Natural killer cell (primary cell): ENCODE measurements at regions not wholly inside any gene's neighbourhood (a gene's known extent, or its start where the extent isn't known, plus 50 kb on each side); places are given as distances from the start of the nearest gene placed in this dataset.

Source experiments
- ATAC-seq, 3 donors: fragments of 150-1000 bp in 2 of 3; fragments of 200-7000 bp in 1 of 3; cut with Tn5 transposase; 1 replicate in 1 of 3; 2 replicates in 2 of 3; pipeline ENCODE4 v1.10.0; 2021; ENCODE audit warnings: mild to moderate bottlenecking in 2 of 3, moderate library complexity in 2 of 3
- DNase-seq, 2 donors: peaks; one replicate each; pipeline versions ENCODE4 v3.0.0 to v3.0.0-alpha.2; 2013 to 2021; ENCODE audit warnings: mixed read lengths in 1 of 2
- H3K27ac ChIP-seq: one replicate; pipeline ENCODE4 v1.5.1; 2013; ENCODE audit warnings: mild to moderate bottlenecking, low read length
- H3K27me3 ChIP-seq: one replicate; pipeline ENCODE4 v1.6.1; 2013; ENCODE audit warnings: low read length; ENCODE audit not compliant: control insufficient read depth, insufficient read depth
- H3K36me3 ChIP-seq: one replicate; pipeline ENCODE4 v1.6.1; 2013; ENCODE audit warnings: low read length; ENCODE audit not compliant: control insufficient read depth, insufficient read depth
- H3K4me1 ChIP-seq: one replicate; pipeline ENCODE4 v1.6.1; 2013; ENCODE audit warnings: low read length; ENCODE audit not compliant: control insufficient read depth, insufficient read depth
- H3K4me3 ChIP-seq: one replicate; pipeline ENCODE4 v1.5.1; 2013; ENCODE audit warnings: low read length
- H3K9me3 ChIP-seq: one replicate; pipeline ENCODE4 v1.6.1; 2013; ENCODE audit warnings: low read length; ENCODE audit not compliant: control insufficient read depth, insufficient read depth
- H3K27ac Mint-ChIP-seq, 2 donors: one replicate each; pipeline ENCODE4 v1.8.0; 2022; ENCODE audit warnings: mild to moderate bottlenecking in 2 of 2, mixed read lengths in 2 of 2, moderate library complexity in 1 of 2
- H3K27me3 Mint-ChIP-seq, 2 donors: one replicate each; pipeline ENCODE4 v1.8.0; 2022; ENCODE audit warnings: low read depth in 2 of 2, mixed read lengths in 2 of 2
- H3K36me3 Mint-ChIP-seq: one replicate; pipeline ENCODE4 v1.8.0; 2022; ENCODE audit warnings: mixed read lengths
- H3K4me1 Mint-ChIP-seq, 2 donors: one replicate each; pipeline ENCODE4 v1.8.0; 2022; ENCODE audit warnings: mixed read lengths in 2 of 2
- H3K4me3 Mint-ChIP-seq: one replicate; pipeline ENCODE4 v1.8.0; 2022; ENCODE audit warnings: mild to moderate bottlenecking, moderate library complexity, mixed read lengths
- H3K9me3 Mint-ChIP-seq, 2 donors: one replicate each; pipeline ENCODE4 v1.8.0; 2022; ENCODE audit warnings: mixed read lengths in 2 of 2
- whole genome bisulfite sequencing: methylation state at CpG from one replicate; pipeline ENCODE4 v1.1.7; 2013; ENCODE audit warnings: missing lambda C conversion rate; ENCODE audit not compliant: insufficient coverage; 5-methylcytosine and 5-hydroxymethylcytosine counted together
- intact Hi-C: fragments of 100-400 bp; cut with micrococcal nuclease; formaldehyde crosslinking; loops from one replicate; pipeline ENCODE4 v1.14.2; 2022
- TF ChIP-seq, protein P1 (sequence below): fragments of 200-600 bp; IDR thresholded peaks from one replicate; pipeline ENCODE4 v1.8.0; 2022; ENCODE audit warnings: antibody characterized with exemption

DNA sequence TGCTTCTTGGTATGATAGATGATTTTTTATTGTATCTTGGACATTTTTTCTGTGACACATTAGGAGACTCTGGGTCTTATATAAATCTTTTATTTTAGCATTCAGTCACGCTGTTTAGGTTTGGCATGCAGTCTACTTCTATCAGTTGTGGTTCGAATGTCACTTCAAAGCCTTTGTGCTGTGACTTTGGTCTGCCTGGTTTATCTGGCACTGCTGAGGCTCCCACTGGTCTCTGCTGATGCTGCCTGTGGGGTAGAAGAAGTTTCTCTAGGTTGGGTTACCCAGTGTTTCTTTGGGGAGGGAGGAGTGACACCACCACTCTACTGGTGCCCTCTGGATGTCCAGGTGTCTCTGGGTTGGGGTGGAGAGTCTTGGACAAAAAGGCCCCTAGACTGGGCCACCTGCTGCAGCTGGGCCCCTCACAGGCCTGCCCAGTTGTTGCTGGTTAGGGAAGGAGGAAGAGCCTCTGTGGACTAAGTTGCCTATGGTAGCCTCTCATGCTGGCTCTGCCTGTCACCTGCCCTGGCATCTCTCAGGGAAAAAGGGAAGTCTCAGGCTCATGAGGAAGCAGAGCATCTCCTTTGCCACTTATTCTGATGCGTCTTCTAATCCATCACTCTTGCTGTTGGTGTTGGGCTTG is 115.4 kb upstream of the HS6ST1 start:
- peaks cover 0 to 3% of the 10 kb centered on the region in 2 donors for H3K9me3 Mint-ChIP-seq
- no peaks in the 10 kb centered on the region for H3K9me3 ChIP-seq
- ATAC-seq (no peak), DNase-seq (no peak)
- H3K4me3 ChIP-seq = no peak overlapping the region
- no peak overlapping the region for H3K4me3 Mint-ChIP-seq
- peaks cover 25 to 44% of the 10 kb centered on the region in 2 donors for H3K27me3 Mint-ChIP-seq
- no peaks in the 10 kb centered on the region for H3K36me3 ChIP-seq
- no peak overlapping the region for H3K27ac Mint-ChIP-seq
- TF ChIP-seq, protein P1, sequence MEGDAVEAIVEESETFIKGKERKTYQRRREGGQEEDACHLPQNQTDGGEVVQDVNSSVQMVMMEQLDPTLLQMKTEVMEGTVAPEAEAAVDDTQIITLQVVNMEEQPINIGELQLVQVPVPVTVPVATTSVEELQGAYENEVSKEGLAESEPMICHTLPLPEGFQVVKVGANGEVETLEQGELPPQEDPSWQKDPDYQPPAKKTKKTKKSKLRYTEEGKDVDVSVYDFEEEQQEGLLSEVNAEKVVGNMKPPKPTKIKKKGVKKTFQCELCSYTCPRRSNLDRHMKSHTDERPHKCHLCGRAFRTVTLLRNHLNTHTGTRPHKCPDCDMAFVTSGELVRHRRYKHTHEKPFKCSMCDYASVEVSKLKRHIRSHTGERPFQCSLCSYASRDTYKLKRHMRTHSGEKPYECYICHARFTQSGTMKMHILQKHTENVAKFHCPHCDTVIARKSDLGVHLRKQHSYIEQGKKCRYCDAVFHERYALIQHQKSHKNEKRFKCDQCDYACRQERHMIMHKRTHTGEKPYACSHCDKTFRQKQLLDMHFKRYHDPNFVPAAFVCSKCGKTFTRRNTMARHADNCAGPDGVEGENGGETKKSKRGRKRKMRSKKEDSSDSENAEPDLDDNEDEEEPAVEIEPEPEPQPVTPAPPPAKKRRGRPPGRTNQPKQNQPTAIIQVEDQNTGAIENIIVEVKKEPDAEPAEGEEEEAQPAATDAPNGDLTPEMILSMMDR = no peak
- H3K36me3 Mint-ChIP-seq = peaks cover 7% of the 10 kb centered on the region
- no peaks in the 10 kb centered on the region for H3K27me3 ChIP-seq
- no peak overlapping the region for H3K27ac ChIP-seq
- no peaks in the 10 kb centered on the region for H3K4me1 ChIP-seq
- intact Hi-C loops = no loop called here
- 55% methylated on average over 3 of the region's 3 CpGs for WGBS
- H3K4me1 Mint-ChIP-seq = no peaks in the 10 kb centered on the region

DNA sequence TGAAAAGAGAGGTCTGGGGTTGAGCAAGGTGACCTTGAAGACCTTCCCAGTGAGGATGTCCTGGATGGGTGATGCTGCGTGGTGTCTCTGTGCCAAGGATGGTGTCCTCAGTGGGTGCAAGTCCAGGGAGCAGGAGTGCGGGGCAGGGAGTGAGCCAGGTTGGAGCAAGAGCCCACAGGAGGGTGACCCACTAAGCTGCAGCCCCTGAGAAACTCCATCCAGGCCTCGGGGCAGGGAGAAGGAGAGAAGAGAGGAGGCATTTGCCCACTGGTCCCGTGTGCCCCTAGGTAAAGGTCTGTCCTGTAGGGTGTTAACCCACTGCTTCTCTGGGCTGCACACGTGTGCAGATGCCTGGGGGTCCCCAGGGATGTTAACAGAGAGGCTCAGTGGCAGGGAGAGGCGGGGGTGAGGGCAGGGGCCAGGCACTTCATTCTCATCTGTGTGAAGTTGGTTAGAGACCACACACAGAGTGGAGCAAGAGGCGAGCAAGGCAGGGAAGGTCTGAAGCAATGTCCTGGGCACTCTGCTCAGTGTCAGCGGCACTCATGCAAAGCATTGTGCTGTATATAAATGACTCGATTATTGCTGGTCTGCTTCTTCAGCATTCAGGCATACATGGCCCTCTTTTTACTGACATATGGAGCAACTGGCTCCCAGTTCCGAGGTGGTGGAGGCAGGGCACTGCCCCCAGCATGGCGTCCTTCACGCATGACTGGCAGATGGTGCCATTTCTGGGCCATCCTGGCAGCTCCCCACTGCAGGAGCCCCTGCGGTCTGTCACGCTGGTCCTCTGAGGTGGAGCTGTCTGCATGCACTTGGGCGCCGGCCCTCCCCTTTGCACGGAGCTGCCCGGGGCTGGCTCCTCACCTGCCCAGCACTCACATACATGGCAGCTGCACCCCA is 117.2 kb upstream of the HS6ST1 start:
- Histone ChIP-seq H3K4me1 (no peaks in the 10 kb centered on the region), H3K36me3 (no peaks in the 10 kb centered on the region), H3K4me3 (no peak overlapping the region), H3K9me3 (no peaks in the 10 kb centered on the region), H3K27me3 (no peaks in the 10 kb centered on the region), H3K27ac (no peak overlapping the region)
- intact Hi-C loops = no loop called here
- H3K27ac Mint-ChIP-seq = no peak overlapping the region
- no peaks in the 10 kb centered on the region for H3K4me1 Mint-ChIP-seq
- H3K36me3 Mint-ChIP-seq = no peaks in the 10 kb centered on the region
- no peak for ATAC-seq
- H3K9me3 Mint-ChIP-seq = no peaks in the 10 kb centered on the region
- TF ChIP-seq, protein P1 = no peak
- peaks cover 17 to 26% of the 10 kb centered on the region in 2 donors for H3K27me3 Mint-ChIP-seq
- no peak overlapping the region for H3K4me3 Mint-ChIP-seq
- 87% methylated on average over 18 of the region's 18 CpGs for WGBS
- no peak for DNase-seq

DNA sequence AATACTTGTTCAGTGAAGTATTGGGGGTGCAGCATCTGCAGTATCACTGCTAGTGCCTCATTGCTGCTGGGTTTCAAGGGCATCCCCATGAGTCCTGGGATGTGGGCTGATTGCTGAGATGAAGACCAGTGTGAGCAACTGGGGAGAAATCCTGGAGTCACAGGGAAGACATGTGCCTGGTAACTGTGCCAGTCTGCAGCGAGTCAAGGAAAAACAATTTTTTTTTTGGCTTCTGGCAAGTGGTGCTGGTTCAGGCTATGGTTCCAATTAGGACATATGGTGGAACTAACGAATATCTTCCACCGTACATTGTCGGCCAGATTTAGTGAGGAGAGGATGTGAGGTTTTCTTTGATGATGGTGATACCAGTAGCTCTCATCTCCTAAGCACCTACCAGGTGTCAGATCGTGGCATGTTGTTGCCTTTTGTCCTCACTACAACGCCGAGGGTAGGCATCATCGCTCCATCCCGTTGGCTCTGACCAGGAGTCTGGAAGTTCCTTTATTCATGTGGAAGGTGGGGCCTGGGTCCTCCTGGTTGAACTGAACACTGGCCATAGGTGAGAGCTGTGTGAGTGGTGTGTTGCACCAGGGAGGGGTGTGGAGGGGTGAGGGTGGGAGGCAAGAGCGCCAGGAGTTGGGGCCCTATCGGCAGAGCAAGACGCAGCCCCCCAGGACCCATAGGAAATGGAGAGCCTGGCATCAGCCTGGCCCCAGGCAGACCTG is 118.0 kb upstream of the HS6ST1 start:
- Mint-ChIP-seq H3K4me1 (no peaks in the 10 kb centered on the region), H3K4me3 (no peak overlapping the region), H3K27me3 (peaks cover 17 to 18% of the 10 kb centered on the region in 2 donors), H3K9me3 (no peaks in the 10 kb centered on the region), H3K27ac (no peak overlapping the region), H3K36me3 (no peaks in the 10 kb centered on the region)
- 59% methylated on average over 12 of the region's 12 CpGs for WGBS
- Histone ChIP-seq H3K27me3 (no peaks in the 10 kb centered on the region), H3K36me3 (no peaks in the 10 kb centered on the region), H3K9me3 (no peaks in the 10 kb centered on the region), H3K4me3 (no peak overlapping the region), H3K27ac (no peak overlapping the region), H3K4me1 (no peaks in the 10 kb centered on the region)
- intact Hi-C loops = no loop called here
- TF ChIP-seq, protein P1 = no peak
- ATAC-seq (no peak), DNase-seq (no peak)
